ENCODE measurements at regions not wholly inside any gene's neighbourhood (a gene's known extent, or its start where the extent isn't known, plus 50 kb on each side); places are given as distances from the start of the nearest gene placed in this dataset.

DNA sequence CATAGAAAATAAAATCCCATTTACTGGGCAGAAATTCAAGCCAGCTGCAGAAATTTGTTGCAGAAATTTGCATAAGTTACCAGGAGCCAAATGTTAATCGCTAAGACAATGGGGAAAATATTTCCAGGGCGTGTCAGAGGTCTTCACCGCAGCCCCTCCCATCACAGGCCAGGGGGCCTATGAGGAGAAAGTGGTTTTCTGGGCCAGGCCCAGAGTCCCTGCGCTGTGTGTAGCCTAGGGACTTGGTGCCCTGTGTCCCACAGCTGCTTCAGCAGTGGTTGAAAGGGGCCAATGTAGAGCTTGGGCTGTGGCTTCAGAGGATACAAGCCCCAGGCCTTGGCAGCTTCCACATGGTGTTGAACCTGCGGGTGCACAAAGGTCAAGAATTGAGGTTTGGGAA is 278.9 kb upstream of the PCDH9 start:
- TF ChIP-seq, protein P1, sequence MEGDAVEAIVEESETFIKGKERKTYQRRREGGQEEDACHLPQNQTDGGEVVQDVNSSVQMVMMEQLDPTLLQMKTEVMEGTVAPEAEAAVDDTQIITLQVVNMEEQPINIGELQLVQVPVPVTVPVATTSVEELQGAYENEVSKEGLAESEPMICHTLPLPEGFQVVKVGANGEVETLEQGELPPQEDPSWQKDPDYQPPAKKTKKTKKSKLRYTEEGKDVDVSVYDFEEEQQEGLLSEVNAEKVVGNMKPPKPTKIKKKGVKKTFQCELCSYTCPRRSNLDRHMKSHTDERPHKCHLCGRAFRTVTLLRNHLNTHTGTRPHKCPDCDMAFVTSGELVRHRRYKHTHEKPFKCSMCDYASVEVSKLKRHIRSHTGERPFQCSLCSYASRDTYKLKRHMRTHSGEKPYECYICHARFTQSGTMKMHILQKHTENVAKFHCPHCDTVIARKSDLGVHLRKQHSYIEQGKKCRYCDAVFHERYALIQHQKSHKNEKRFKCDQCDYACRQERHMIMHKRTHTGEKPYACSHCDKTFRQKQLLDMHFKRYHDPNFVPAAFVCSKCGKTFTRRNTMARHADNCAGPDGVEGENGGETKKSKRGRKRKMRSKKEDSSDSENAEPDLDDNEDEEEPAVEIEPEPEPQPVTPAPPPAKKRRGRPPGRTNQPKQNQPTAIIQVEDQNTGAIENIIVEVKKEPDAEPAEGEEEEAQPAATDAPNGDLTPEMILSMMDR (IDR thresholded peaks at IDR 0.05; ENCODE audit: low read depth, low read length): no peak
- no peak for TF ChIP-seq EZH2phosphoT487 (IDR thresholded peaks at IDR 0.05; ENCODE audit: low read depth)
